GM18873 (cell line): ENCODE measurements at regions not wholly inside any gene's neighbourhood (a gene's known extent, or its start where the extent isn't known, plus 50 kb on each side); places are given as distances from the start of the nearest gene placed in this dataset.
A peak's percentile ranks its signal among the peaks of the same experiment; 100 is the strongest.

Source experiments
- ATAC-seq: cut with Tn5 transposase; IDR thresholded peaks from one replicate; pipeline ENCODE4 v1.9.1; 2021; ENCODE audit warnings: mild to moderate bottlenecking, moderate library complexity, moderate number of reproducible peaks; ENCODE audit not compliant: unreplicated experiment, low FRiP score

- no peak for ATAC-seq
Observed at GRCh38 chr20:52422574-52423336, 231.2 kb upstream of the ZFP64 start.

DNA sequence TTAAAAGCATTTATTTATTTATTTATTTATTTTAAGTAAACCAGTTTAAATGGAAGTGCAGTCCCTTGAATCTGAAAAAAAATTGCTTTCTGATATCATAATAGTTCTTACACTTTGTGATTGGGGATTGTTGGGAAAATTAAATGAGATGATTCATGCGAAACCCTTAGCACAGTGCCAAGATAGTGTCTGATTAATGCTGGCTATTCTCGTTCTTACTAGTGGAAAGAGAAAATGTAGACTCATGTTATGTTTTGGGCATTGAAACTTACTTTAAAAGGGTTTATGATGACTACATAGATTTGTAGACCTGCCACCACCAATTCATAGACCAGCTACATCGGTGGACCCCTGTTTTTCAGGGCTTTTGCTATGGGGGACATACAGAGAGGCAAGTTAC is 229.2 kb upstream of the ZFP64 start:
- no peak for ATAC-seq

DNA sequence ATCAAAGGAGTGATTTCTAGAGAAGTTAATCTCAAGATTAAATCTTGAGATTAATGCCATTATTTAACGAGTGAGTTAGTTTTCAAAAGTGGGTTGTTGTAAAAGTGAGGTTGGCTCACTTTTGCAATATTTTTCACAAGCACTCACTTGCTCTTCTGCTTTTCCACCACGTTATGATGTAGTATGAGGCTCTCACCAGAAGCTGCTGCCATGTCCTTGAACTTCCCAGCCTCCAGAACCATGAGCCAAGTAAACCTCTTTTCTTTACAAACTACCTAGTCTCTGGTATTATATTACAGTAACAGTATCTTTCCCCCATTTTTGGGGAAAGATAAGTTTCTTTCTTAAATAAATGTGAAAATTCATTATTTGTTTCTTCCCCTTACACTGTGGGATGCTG is 227.6 kb upstream of the ZFP64 start:
- ATAC-seq, result no peak

DNA sequence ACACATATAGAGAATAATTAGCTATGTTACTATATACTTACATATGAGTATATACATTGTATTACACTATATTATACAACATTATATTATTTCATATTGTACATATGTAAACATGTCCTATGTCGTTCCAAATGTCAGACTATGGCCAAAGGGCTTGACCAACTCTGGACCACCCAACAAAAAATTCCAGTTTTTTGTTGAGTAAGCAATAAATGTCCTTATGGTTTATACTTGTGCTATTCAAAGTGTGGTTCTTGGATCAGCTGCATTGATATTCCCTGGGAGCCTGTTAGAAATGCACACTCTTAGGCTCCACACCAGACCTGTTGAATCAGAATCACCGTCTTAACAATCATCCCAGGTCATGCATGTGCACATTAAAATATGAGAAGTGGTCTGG is 225.4 kb upstream of the ZFP64 start:
- no peak for ATAC-seq

DNA sequence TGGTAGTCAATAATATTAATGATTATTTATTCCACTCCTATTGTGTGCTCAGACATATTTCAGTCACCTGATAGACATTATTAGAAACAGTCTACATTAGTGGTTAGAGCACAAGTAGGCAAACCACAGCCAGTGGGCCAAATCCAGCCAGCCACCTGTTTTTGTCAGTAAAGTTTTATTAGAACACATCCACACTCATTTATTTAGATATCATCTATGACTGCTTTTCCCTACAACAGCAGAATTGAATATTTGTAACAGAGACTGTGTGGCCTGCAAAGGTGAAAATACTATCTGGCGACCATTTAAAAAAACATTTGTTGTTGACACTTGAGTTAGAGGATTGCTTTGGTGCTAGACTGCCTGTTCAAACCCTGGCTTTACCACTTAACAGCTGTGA is 220.0 kb upstream of the ZFP64 start:
- ATAC-seq, result no peak

DNA sequence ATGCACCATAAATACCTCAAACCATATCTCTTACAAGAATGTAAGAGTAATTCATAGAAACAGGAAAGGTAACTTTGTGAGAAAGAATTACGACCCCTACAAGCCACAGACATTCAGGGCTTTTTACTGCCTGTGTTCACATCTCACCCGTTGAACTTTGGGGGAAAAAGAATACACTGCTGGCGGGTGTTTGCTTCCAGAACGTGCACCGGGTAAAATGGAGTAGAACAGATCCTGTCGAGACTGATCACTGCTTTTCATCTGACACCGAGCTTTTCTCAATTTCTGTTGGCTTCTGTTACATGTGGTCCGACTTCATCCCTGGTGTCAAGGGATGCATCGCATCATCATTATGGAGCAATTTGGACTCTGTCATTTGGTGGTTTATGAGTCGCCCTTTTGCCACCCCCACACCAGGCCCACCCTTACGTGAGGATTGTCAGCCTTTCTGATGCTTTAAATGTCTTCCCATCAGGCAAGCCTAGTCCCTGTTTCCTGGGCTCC is 219.2 kb upstream of the ZFP64 start:
- ATAC-seq, result no peak

DNA sequence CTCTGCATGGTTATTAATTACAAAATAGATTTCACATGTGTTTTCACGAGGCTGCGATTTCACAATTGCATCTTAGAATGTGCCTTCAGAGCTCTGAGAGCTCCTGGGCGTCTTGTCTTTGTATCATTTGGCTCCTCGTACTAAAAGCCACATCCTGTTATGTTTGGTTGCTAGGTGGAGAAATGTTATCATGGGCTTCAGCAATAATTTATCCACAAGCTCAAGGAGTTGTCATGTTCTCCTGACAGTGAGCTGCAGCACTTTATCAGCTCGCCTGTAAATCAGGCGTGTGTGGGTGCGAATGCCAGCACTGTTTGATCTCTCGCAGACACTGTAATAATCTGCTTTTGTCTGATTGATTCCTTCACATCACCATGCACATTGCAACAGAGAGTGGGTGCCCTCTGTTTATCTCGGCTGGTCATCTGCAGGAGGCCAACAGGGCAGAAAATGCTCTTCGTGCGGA is 218.6 kb upstream of the ZFP64 start:
- ATAC-seq, result no peak

- no peak for ATAC-seq
Observed at GRCh38 chr20:52405986-52406385, 214.4 kb upstream of the ZFP64 start.

DNA sequence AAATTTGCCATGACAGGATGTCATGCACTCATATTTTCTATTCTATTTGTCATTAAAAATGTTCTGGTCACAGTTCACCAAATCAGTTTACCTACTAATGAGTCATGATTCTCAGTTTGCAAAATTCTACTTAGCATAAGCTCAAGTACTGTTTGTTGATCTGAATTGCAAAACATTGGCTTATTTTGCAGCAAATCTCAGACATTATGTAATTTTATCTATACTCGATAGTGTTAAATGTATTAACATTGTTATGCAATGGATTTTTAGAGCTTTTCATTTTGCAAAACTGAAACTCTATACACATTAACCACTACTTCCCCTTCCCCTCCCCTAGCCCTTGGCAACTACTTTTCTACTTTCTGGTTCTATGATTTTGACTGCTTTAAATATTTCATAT is 213.8 kb upstream of the ZFP64 start:
- peak; percentile 47 for ATAC-seq

GRCh38 chr20:52404671-52405070 is 213.1 kb upstream of the ZFP64 start:
- no peak for ATAC-seq

DNA sequence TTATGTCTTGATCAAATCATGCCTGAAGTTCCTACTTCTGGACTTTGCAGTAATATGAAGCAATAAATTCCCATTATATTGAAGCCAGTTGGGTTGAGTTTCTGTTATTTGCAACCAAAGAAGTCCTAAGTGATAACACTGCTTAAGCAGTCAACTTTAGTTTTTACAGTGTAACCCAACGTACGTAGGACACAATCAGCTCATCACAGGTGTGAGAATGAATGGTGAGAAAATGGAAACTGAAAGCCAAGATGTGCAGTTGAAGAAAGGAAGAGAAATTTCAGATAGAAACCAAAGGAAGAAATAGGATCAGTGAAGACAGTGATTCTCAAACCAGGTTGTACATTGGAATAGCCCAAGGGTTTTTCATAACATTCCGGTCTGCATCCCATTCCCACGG is 211.4 kb upstream of the ZFP64 start:
- peak; percentile 49 for ATAC-seq

GRCh38 chr20:52402514-52402913 is 210.9 kb upstream of the ZFP64 start:
- no peak for ATAC-seq

- no peak for ATAC-seq
Observed at GRCh38 chr20:52401431-52401830, 209.9 kb upstream of the ZFP64 start.

DNA sequence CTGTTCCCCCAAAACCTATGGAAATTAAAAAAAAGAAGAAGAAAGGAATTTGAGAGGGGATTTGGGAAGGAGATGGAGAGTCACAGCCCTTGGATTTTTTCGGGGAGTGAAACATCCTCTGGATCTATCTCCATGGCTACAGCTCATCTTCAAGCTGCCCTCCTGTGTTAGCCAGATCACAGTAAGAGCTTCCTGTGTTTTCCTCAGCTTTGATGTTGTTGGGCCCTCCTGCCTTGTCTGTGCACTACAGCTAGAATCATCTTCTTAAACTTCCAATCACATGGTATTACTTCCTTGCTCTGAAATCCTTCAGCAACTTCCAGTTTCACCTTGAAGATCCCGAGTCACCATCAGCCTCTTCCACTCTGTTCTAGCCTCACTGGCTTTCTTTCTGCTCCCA is 207.8 kb upstream of the ZFP64 start:
- ATAC-seq, result no peak

DNA sequence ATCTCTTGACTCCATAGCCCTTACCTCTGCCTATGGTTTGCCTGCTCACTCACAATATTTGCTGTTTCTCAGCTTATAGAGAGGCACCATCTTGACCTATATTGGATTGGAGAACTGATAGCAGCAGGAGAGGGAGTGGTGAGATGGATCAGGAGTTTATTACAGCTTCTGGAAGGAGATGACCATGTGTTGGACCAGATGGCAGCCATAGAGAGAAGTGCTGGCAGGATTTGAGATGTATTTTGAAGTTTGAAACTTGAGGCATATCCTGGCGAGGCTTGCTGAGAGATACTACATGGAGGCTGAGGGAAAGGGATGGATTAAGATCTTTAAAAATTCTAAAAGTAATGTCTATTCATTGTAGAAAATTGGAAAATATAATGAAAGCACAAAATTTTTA is 198.0 kb upstream of the ZFP64 start:
- ATAC-seq, result no peak

DNA sequence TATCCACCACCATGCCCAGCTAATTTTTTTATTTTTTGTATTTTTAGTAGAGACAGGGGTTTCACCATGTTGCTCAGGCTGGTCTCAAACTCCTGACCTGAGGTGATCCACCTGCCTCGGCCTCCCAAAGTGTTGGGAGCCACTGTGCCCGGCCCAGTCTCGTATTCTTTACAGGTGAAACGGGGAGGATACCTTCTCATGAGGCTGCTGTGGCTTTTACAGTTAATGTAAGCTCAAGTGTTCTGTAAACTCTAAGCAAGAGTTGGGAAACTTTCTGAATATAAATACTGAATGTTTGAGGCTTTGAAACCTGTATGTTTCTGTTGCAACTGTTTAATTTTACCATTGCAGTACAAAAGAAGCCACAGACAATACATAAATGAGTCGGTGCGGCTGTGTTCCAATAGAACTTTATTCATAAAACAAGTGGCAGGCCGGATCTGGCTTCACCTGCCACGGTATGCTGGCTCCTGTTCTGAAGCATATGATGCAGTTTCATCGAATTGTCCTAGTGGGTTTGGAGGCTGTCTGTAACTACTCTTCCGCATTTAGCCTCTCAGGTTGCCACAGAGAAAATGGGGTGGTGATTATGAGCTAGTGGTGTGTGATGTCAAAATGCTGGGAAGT is 192.5 kb upstream of the ZFP64 start:
- no peak for ATAC-seq

DNA sequence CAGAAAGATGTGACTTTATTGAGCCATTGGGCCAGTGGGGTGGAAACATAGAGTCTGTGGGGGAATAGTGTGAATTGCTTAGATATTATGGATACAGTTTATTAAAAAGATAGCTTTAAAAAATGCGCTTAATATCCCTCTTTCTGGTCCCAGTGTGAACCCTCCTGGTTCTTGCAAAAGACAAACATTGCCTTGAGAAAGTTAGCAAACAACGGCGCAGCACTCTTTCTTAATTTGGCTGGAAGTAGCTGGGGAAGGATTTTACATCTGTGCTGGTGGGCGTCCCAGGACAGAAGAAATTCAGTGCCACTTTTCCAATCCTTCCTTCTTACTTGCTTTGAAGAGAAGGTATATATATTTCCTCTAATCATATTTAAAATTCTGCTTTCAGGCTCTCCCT is 191.4 kb upstream of the ZFP64 start:
- no peak for ATAC-seq

GRCh38 chr20:52379723-52380336 is 188.3 kb upstream of the ZFP64 start:
- no peak for ATAC-seq

DNA sequence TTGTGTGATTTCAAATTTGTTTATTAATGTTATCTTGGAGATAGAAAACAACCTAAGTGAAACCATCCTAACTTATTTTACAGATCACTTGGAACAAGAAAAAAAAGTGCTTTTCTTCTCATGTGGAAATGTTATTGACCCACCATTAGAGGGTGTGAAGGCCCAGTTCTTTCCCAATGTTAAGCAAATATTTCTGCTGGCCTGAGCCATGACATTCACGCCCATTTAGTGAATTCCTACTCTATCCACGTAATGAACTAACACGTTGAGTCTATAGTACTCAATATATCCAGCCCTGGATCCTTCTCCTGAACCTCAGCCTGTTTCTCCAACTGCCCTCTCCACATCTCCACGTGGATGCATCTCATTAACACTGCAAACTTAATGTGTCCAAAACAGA is 180.6 kb upstream of the ZFP64 start:
- no peak for ATAC-seq

DNA sequence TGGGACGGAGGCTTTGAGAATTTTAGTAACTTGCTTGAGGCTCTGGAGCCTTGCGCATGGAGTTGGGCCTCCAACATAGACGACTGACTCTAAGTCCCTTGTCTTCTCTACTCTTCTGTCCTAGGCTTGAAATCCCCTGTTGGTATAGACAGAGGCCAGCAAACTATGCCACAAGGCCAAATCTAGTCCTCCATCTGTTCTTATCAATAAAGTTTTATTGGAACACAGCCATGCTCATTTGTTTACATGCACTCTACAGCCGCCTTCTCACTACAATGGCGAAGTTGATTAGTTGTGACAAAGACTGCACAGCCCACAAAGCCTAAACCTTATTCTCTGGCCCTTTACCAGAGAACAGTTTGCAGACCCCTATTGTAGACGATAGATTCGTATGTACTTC is 174.1 kb upstream of the ZFP64 start:
- ATAC-seq, result no peak

DNA sequence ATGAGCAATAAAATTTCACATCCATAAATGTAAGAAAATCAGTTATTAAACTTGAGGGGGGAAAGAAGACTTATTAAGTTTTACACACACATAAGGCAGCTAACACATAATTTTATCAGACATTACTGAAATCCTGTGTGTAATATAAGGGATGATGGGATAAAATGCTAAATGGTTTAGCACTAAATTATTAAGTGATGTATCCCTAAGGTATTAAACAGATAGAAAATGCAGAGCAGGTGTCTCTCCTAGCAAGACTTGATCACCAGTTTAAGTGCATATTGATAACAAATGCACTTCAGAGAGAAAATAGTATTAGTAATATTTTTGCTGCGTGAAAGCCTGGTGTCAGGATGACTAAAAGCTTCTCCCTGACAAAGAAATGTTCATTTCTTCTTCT is 172.8 kb upstream of the ZFP64 start:
- no peak for ATAC-seq

DNA sequence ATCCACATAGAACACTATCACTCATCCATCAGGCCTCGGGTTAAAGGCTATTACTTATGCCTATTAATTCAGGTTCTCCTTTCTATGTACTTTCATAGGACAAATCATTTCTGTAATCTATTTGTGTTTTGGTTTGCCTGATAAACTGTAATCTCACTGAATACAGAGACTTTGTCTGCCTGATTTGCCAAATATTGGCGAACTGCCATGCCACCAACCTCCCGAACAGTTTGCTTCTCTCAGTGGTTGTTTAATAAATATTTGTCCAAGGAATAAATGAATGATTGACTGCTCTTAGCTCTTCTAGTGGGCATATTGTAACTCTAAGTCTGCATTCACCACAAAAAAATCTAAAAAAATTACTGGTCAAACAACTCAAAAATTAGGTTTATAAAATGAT is 170.1 kb upstream of the ZFP64 start:
- ATAC-seq, result no peak
